GM23338 (cell line): ENCODE measurements at regions not wholly inside any gene's neighbourhood (a gene's known extent, or its start where the extent isn't known, plus 50 kb on each side); places are given as distances from the start of the nearest gene placed in this dataset.
A peak's percentile ranks its signal among the peaks of the same experiment; 100 is the strongest.

Experiments used
- ATAC-seq: fragments of 200-7000 bp; cut with Tn5 transposase; 3 replicates; pipeline ENCODE4 v1.9.1; 2020
- DNase-seq: peaks from one replicate; pipeline ENCODE4 v3.0.0-alpha.2; 2015; ENCODE audit warnings: low spot score
- H2AFZ ChIP-seq: fragments of 200-600 bp; sonication (generic); 2 replicates; pipeline ENCODE4 v1.8.0; 2016; ENCODE audit warnings: antibody characterized with exemption, mild to moderate bottlenecking, moderate library complexity
- H3F3A ChIP-seq: fragments of 200-600 bp; sonication (generic); replicated peaks from 2 replicates; pipeline ENCODE4 v1.8.0; 2017; ENCODE audit warnings: antibody characterized with exemption, mixed run types, low read depth
- H3K27ac ChIP-seq: fragments of 200-600 bp; sonication (generic); 2 replicates; pipeline ENCODE4 v1.6.1; 2016; ENCODE audit warnings: low read depth
- H3K27me3 ChIP-seq: fragments of 200-600 bp; sonication (generic); 2 replicates; pipeline ENCODE4 v1.8.0; 2016; ENCODE audit warnings: mild to moderate bottlenecking, mixed run types, moderate library complexity; ENCODE audit not compliant: insufficient read depth
- H3K36me3 ChIP-seq: fragments of 200-600 bp; sonication (generic); 2 replicates; pipeline ENCODE4 v1.8.0; 2016; ENCODE audit warnings: mild to moderate bottlenecking; ENCODE audit not compliant: insufficient read depth
- H3K4me1 ChIP-seq: fragments of 200-600 bp; sonication (generic); 2 replicates; pipeline ENCODE4 v1.8.0; 2016; ENCODE audit warnings: mild to moderate bottlenecking, moderate library complexity; ENCODE audit not compliant: insufficient read depth
- H3K4me2 ChIP-seq: fragments of 200-600 bp; sonication (generic); 2 replicates; pipeline ENCODE4 v1.7.1; 2017; ENCODE audit warnings: mixed run types
- H3K4me3 ChIP-seq: fragments of 200-600 bp; sonication (generic); 2 replicates; pipeline ENCODE4 v1.6.1; 2016; ENCODE audit warnings: mixed run types
- H3K79me2 ChIP-seq: fragments of 200-600 bp; sonication (generic); replicated peaks from 2 replicates; pipeline ENCODE4 v1.8.0; 2017; ENCODE audit warnings: mild to moderate bottlenecking; ENCODE audit not compliant: insufficient read depth
- H3K9me2 ChIP-seq: fragments of 200-600 bp; sonication (generic); 2 replicates; pipeline ENCODE4 v1.8.0; 2017; ENCODE audit not compliant: insufficient read depth
- H4K20me1 ChIP-seq: fragments of 200-600 bp; sonication (generic); replicated peaks from 2 replicates; pipeline ENCODE4 v1.8.0; 2017; ENCODE audit warnings: mild to moderate bottlenecking; ENCODE audit not compliant: insufficient read depth
- H3K27ac Mint-ChIP-seq: 2 replicates; pipeline ENCODE4 v1.8.0; 2020; ENCODE audit warnings: inconsistent platforms, mild to moderate bottlenecking, moderate library complexity, mixed read lengths
- H3K27me3 Mint-ChIP-seq: 3 replicates; pipeline ENCODE4 v1.8.0; 2022; ENCODE audit warnings: low read depth, mild to moderate bottlenecking, moderate library complexity, mixed read lengths, inconsistent platforms; ENCODE audit not compliant: insufficient read depth, poor library complexity
- H3K36me3 Mint-ChIP-seq: 3 replicates; pipeline ENCODE4 v1.8.0; 2021; ENCODE audit warnings: low read depth, mild to moderate bottlenecking, inconsistent platforms, moderate library complexity, mixed read lengths
- H3K4me1 Mint-ChIP-seq: 3 replicates; pipeline ENCODE4 v1.8.0; 2020; ENCODE audit warnings: mild to moderate bottlenecking, inconsistent platforms, mixed read lengths
- H3K4me3 Mint-ChIP-seq: 3 replicates; pipeline ENCODE4 v1.8.0; 2021; ENCODE audit warnings: moderate library complexity, mild to moderate bottlenecking, inconsistent platforms, mixed read lengths
- H3K9me3 Mint-ChIP-seq: 3 replicates; pipeline ENCODE4 v1.8.0; 2020; ENCODE audit warnings: moderate library complexity, mild to moderate bottlenecking, inconsistent platforms, mixed read lengths
- CREB1 ChIP-seq: fragments of 250-450 bp; sonication (Bioruptor Pico); IDR thresholded peaks from 2 replicates; pipeline ENCODE4 v1.5.0; 2020; ENCODE audit warnings: low read depth, mild to moderate bottlenecking, moderate library complexity
- JUNB ChIP-seq: IDR thresholded peaks from one replicate; pipeline ENCODE4 v1.6.1; 2016; ENCODE audit warnings: antibody characterized with exemption; ENCODE audit not compliant: unreplicated experiment
- NANOG ChIP-seq: IDR thresholded peaks from 2 replicates; pipeline ENCODE4 v1.6.1; 2016; ENCODE audit warnings: antibody characterized with exemption, borderline replicate concordance
- REST ChIP-seq: IDR thresholded peaks from one replicate; pipeline ENCODE4 v1.6.1; 2018; ENCODE audit warnings: antibody characterized with exemption; ENCODE audit not compliant: unreplicated experiment
- STAT1 ChIP-seq: IDR thresholded peaks from one replicate; pipeline ENCODE4 v1.6.1; 2016; ENCODE audit warnings: antibody characterized with exemption; ENCODE audit not compliant: unreplicated experiment
- TF ChIP-seq, protein P1 (sequence below): IDR thresholded peaks from 2 replicates; pipeline ENCODE4 v1.6.1; 2016; ENCODE audit warnings: antibody characterized with exemption
- TF ChIP-seq, protein P2 (sequence below), 2 experiments: fragments of 200-600 bp in 1 of 2; sonication (generic) in 1 of 2; conservative IDR thresholded peaks; 2 replicates each; pipeline versions ENCODE4 v1.5.1 to v1.6.1; 2016 to 2017; ENCODE audit warnings: antibody characterized with exemption in 2 of 2, low read depth in 2 of 2, mild to moderate bottlenecking in 2 of 2, moderate library complexity in 1 of 2

DNA sequence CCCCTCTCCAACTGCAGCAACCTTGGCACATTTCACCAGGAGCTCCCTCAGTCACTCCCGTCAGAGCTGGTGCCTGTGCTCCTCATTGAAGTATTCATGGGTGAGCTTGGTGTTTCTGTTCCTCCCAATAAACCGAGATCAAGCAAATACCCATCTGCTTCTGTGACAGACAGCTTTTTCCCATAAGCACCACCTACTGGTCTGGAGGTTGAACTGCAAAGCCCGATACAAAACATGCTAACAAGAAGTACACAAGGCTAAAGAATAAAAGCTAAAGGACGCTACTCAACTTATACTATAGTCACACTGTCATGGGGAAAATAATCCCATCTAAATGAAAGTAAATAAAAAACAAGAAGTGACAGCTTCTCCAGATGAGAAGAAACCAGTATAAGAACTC, 111.9 kb upstream of the C21orf91 start:
- no peaks in the 10 kb centered on the region; the same call in 2 of the 3 replicates for H3K4me1 Mint-ChIP-seq
- Histone ChIP-seq H3K36me3 (no peaks in the 10 kb centered on the region), H4K20me1 (no peaks in the 10 kb centered on the region), H3K79me2 (no peaks in the 10 kb centered on the region), H3K4me3 (no peak overlapping the region), H3K4me2 (no peak overlapping the region), H3F3A (no peaks in the 10 kb centered on the region), H3K9me2 (no peaks in the 10 kb centered on the region), H3K27ac (no peak overlapping the region), H3K4me1 (no peaks in the 10 kb centered on the region), H2AFZ (no peak overlapping the region), H3K27me3 (no peaks in the 10 kb centered on the region)
- DNase-seq (peak; percentile 48), ATAC-seq (no peak)
- H3K36me3 Mint-ChIP-seq, result no peaks in the 10 kb centered on the region
- H3K27ac Mint-ChIP-seq, result no peak overlapping the region
- H3K27me3 Mint-ChIP-seq, result no peaks in the 10 kb centered on the region
- TF ChIP-seq, protein P1, sequence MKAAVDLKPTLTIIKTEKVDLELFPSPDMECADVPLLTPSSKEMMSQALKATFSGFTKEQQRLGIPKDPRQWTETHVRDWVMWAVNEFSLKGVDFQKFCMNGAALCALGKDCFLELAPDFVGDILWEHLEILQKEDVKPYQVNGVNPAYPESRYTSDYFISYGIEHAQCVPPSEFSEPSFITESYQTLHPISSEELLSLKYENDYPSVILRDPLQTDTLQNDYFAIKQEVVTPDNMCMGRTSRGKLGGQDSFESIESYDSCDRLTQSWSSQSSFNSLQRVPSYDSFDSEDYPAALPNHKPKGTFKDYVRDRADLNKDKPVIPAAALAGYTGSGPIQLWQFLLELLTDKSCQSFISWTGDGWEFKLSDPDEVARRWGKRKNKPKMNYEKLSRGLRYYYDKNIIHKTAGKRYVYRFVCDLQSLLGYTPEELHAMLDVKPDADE, result no peak
- TF ChIP-seq, protein P2, sequence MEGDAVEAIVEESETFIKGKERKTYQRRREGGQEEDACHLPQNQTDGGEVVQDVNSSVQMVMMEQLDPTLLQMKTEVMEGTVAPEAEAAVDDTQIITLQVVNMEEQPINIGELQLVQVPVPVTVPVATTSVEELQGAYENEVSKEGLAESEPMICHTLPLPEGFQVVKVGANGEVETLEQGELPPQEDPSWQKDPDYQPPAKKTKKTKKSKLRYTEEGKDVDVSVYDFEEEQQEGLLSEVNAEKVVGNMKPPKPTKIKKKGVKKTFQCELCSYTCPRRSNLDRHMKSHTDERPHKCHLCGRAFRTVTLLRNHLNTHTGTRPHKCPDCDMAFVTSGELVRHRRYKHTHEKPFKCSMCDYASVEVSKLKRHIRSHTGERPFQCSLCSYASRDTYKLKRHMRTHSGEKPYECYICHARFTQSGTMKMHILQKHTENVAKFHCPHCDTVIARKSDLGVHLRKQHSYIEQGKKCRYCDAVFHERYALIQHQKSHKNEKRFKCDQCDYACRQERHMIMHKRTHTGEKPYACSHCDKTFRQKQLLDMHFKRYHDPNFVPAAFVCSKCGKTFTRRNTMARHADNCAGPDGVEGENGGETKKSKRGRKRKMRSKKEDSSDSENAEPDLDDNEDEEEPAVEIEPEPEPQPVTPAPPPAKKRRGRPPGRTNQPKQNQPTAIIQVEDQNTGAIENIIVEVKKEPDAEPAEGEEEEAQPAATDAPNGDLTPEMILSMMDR (conservative IDR thresholded peaks at IDR 0.05; ENCODE audit: low read depth in 2 of 2), result peak; percentile 44 to 58; a peak in 3 of 4 replicates
- H3K4me3 Mint-ChIP-seq, result no peak overlapping the region
- H3K9me3 Mint-ChIP-seq, result 0 out of 3 replicates have a peak, but pooled peaks cover 4% of the 10 kb centered on the region

GRCh38 chr21:17930093-17930492, 110.9 kb upstream of the C21orf91 start:
- H3K4me2 ChIP-seq, result no peak overlapping the region
- 0 out of 3 replicates have a peak, but pooled peaks cover 4% of the 10 kb centered on the region for H3K9me3 Mint-ChIP-seq
- H3K27me3 Mint-ChIP-seq, result no peaks in the 10 kb centered on the region
- ATAC-seq (peak; percentile 46; the same call in 1 of the 3 replicates), DNase-seq (no peak)
- H3K27ac ChIP-seq, result no peak overlapping the region
- H3K27ac Mint-ChIP-seq, result no peak overlapping the region
- H2AFZ ChIP-seq, result no peak overlapping the region
- H3K27me3 ChIP-seq, result no peaks in the 10 kb centered on the region
- H3K4me1 Mint-ChIP-seq, result no peaks in the 10 kb centered on the region; the same call in 1 of the 3 replicates
- no peaks in the 10 kb centered on the region for H3K36me3 ChIP-seq
- no peak overlapping the region for H3K4me3 Mint-ChIP-seq
- no peaks in the 10 kb centered on the region for H4K20me1 ChIP-seq
- no peak overlapping the region for H3K4me3 ChIP-seq
- no peaks in the 10 kb centered on the region for H3F3A ChIP-seq
- H3K4me1 ChIP-seq, result no peaks in the 10 kb centered on the region
- TF ChIP-seq, protein P1, result no peak
- no peak for TF ChIP-seq STAT1
- no peak for TF ChIP-seq JUNB
- TF ChIP-seq NANOG, result no peak
- TF ChIP-seq CREB1 (CRISPR knock-in tag), result no peak
- TF ChIP-seq REST, result no peak
- H3K79me2 ChIP-seq, result no peaks in the 10 kb centered on the region
- no peaks in the 10 kb centered on the region for H3K36me3 Mint-ChIP-seq
- no peaks in the 10 kb centered on the region for H3K9me2 ChIP-seq
